Body of pancreas (tissue), 4 donors: ENCODE measurements at regions not wholly inside any gene's neighbourhood (a gene's known extent, or its start where the extent isn't known, plus 50 kb on each side); places are given as distances from the start of the nearest gene placed in this dataset.

Experiments used
- ATAC-seq: fragments of 150-250 bp; one replicate; pipeline ENCODE4 v1.9.1; 2016
- DNase-seq, 4 donors: peaks; one replicate each; pipeline ENCODE4 v3.0.0-alpha.2; 2019
- H3K27ac ChIP-seq, 4 donors: fragments of 200-600 bp; sonication (generic); 1 replicate in 3 of 4; 2 replicates in 1 of 4; pipeline versions ENCODE4 v1.5.1 to v1.6.1; 2016 to 2019; ENCODE audit warnings: mild to moderate bottlenecking in 1 of 4, mixed read lengths in 1 of 4, moderate library complexity in 1 of 4
- H3K27me3 ChIP-seq, 2 donors: fragments of 200-600 bp; sonication (generic); one replicate each; pipeline ENCODE4 v1.6.0; 2016; ENCODE audit warnings: mild to moderate bottlenecking in 1 of 2
- H3K36me3 ChIP-seq, 2 donors: fragments of 200-600 bp; sonication (generic); replicated peaks in 1 of 2; 2 replicates each; pipeline ENCODE4 v1.5.1; 2016; ENCODE audit warnings: low read depth in 2 of 2; ENCODE audit not compliant: insufficient read depth in 1 of 2
- H3K4me1 ChIP-seq: fragments of 200-600 bp; sonication (generic); one replicate; pipeline ENCODE4 v1.6.0; 2016
- H3K4me3 ChIP-seq, 2 donors: fragments of 200-600 bp; sonication (generic); 1 replicate in 1 of 2; 2 replicates in 1 of 2; pipeline ENCODE4 v1.5.1; 2016 to 2019
- H3K9me3 ChIP-seq, 3 donors: fragments of 200-600 bp; sonication (generic); 1 replicate in 2 of 3; 2 replicates in 1 of 3; pipeline ENCODE4 v1.5.1; 2016
- CTCF ChIP-seq, 7 experiments: fragments of 450-650 bp in 4 of 7; fragments of 200-600 bp in 3 of 7; sonication (generic) in 3 of 7; IDR thresholded peaks; one replicate each; pipeline ENCODE4 v1.5.1; 2016 to 2019; ENCODE audit warnings: antibody characterized with exemption in 7 of 7
- POLR2A ChIP-seq, 3 donors: fragments of 450-650 bp; IDR thresholded peaks; one replicate each; pipeline ENCODE4 v1.6.1; 2016; ENCODE audit warnings: antibody characterized with exemption in 3 of 3, mild to moderate bottlenecking in 2 of 3
- WGBS, 2 donors: methylation state at CpG; one replicate each; pipeline ENCODE4 v1.1.5; 2017; 5-methylcytosine and 5-hydroxymethylcytosine counted together
- intact Hi-C: fragments of 100-400 bp; cut with DNase I; formaldehyde crosslinking; loops from one replicate; pipeline ENCODE4 v1.15.1; 2023

- no peak for DNase-seq
- TF ChIP-seq CTCF (IDR thresholded peaks at IDR 0.05) (no peak), POLR2A (IDR thresholded peaks at IDR 0.05) (no peak)
- Histone ChIP-seq H3K4me3 (no peak overlapping the region), H3K9me3 (no peaks in the 10 kb centered on the region), H3K27ac (no peak overlapping the region), H3K36me3 (no peaks in the 10 kb centered on the region), H3K27me3 (no peaks in the 10 kb centered on the region), H3K4me1 (no peaks in the 10 kb centered on the region)
- ATAC-seq = no peak
- intact Hi-C loops = no loop called here
- WGBS, 2 donors = 24 to 30% methylated on average over 2 of the region's 2 CpGs
Observed at GRCh38 chr18:4586731-4587130, 131.6 kb upstream of the DLGAP1 start.

GRCh38 chr18:4582431-4583335 is 127.6 kb upstream of the DLGAP1 start:
- H3K4me3 ChIP-seq = no peak overlapping the region
- ATAC-seq = no peak
- no peaks in the 10 kb centered on the region for H3K36me3 ChIP-seq
- no peak overlapping the region for H3K27ac ChIP-seq
- H3K4me1 ChIP-seq = no peaks in the 10 kb centered on the region
- WGBS, 2 donors = 47 to 48% methylated on average over 3 of the region's 3 CpGs
- no peaks in the 10 kb centered on the region for H3K27me3 ChIP-seq
- intact Hi-C loops = no loop called here
- TF ChIP-seq POLR2A (IDR thresholded peaks at IDR 0.05) (no peak), CTCF (IDR thresholded peaks at IDR 0.05) (no peak)
- H3K9me3 ChIP-seq = no peaks in the 10 kb centered on the region
- no peak for DNase-seq

GRCh38 chr18:4581966-4582365 is 126.9 kb upstream of the DLGAP1 start:
- ATAC-seq (no peak), DNase-seq (no peak)
- WGBS, 2 donors = 57 to 61% methylated on average over 2 of the region's 2 CpGs
- H3K36me3 ChIP-seq = no peaks in the 10 kb centered on the region
- H3K4me1 ChIP-seq = no peaks in the 10 kb centered on the region
- H3K27me3 ChIP-seq = no peaks in the 10 kb centered on the region
- H3K9me3 ChIP-seq = no peaks in the 10 kb centered on the region
- TF ChIP-seq CTCF (IDR thresholded peaks at IDR 0.05) (no peak), POLR2A (IDR thresholded peaks at IDR 0.05) (no peak)
- intact Hi-C loops = no loop called here
- no peak overlapping the region for H3K4me3 ChIP-seq
- no peak overlapping the region for H3K27ac ChIP-seq

GRCh38 chr18:4578449-4578848 is 123.3 kb upstream of the DLGAP1 start:
- Histone ChIP-seq H3K9me3 (no peaks in the 10 kb centered on the region), H3K27ac (no peak overlapping the region), H3K27me3 (no peaks in the 10 kb centered on the region), H3K4me3 (no peak overlapping the region), H3K4me1 (no peaks in the 10 kb centered on the region), H3K36me3 (no peaks in the 10 kb centered on the region)
- no peak for TF ChIP-seq POLR2A (IDR thresholded peaks at IDR 0.05)
- no peak for TF ChIP-seq CTCF (IDR thresholded peaks at IDR 0.05)
- DNase-seq (no peak), ATAC-seq (no peak)
- 68 to 73% methylated on average over 5 of the region's 5 CpGs for WGBS, 2 donors
- intact Hi-C loops = no loop called here

DNA sequence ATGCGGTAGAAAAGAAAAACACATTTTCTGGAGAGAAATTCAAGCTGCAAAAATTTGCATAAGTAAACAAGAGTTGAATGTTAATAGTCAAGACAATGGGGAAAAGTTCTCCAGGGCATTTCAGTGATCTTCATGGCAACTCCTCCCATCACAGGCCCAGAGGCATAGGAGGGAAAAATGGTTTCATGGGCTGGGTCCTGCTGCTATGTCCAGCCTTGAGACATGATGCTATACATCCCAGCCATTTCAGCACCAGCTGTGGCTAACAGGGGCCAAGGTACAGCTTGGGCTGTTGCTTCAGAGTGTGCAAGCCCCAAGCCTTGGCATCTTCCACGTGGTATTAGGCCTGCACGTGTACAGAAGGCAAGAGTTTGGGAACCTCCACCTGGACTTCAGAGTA is 118.6 kb upstream of the DLGAP1 start:
- H3K27me3 ChIP-seq = no peaks in the 10 kb centered on the region
- H3K27ac ChIP-seq = no peak overlapping the region
- no peak for ATAC-seq
- intact Hi-C loops = no loop called here
- H3K4me1 ChIP-seq = no peaks in the 10 kb centered on the region
- no peaks in the 10 kb centered on the region for H3K9me3 ChIP-seq
- no peak for DNase-seq
- 41 to 53% methylated on average over 3 of the region's 3 CpGs for WGBS, 2 donors
- no peaks in the 10 kb centered on the region for H3K36me3 ChIP-seq
- TF ChIP-seq CTCF (IDR thresholded peaks at IDR 0.05) = no peak
- no peak overlapping the region for H3K4me3 ChIP-seq
